ENCODE measurements at regions not wholly inside any gene's neighbourhood (a gene's known extent, or its start where the extent isn't known, plus 50 kb on each side); places are given as distances from the start of the nearest gene placed in this dataset.

DNA sequence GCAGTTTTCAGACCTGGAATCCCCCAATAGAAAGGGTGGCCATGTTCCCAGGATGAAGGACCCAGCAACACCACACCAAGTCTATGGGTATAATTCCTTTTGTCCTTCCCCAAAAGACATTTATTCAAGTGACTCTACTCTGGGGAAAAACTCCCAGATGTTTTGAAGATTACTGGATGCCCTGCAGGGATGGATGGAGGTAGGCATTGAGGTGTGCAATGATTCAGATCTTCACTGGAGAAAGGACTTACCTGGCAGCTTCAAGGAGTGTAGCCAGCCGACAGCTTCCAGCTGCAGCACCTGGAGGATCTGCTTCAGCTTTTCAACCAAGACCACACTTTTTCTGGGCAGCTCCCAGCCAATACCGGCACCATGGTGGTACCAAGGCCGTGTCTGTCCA lies 172.0 kb downstream of the BAMBI start:
- no peak for TF ChIP-seq EP300 (IDR thresholded peaks at IDR 0.05)
- TF ChIP-seq, protein P1, sequence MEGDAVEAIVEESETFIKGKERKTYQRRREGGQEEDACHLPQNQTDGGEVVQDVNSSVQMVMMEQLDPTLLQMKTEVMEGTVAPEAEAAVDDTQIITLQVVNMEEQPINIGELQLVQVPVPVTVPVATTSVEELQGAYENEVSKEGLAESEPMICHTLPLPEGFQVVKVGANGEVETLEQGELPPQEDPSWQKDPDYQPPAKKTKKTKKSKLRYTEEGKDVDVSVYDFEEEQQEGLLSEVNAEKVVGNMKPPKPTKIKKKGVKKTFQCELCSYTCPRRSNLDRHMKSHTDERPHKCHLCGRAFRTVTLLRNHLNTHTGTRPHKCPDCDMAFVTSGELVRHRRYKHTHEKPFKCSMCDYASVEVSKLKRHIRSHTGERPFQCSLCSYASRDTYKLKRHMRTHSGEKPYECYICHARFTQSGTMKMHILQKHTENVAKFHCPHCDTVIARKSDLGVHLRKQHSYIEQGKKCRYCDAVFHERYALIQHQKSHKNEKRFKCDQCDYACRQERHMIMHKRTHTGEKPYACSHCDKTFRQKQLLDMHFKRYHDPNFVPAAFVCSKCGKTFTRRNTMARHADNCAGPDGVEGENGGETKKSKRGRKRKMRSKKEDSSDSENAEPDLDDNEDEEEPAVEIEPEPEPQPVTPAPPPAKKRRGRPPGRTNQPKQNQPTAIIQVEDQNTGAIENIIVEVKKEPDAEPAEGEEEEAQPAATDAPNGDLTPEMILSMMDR (IDR thresholded peaks at IDR 0.05): no peak
